ENCODE measurements at regions not wholly inside any gene's neighbourhood (a gene's known extent, or its start where the extent isn't known, plus 50 kb on each side); places are given as distances from the start of the nearest gene placed in this dataset.

DNA sequence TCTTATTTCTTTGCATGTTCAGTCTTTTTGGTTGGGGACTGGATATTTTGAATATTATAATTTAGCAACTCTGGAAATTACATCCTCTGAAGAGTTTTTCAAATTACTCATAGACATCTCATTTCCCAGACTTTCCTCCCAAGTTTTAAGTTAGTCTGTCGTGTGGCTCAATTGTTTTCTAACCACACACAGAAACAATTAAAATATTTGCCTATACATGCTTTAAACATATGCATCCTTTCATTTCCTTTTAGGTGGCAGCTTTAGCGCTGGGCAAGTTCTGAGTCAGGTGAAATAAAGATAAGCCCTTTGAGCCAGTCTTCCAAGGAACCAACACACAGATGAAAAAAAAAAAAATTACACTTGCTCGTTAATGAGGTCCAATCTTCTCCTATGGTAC, 307.0 kb upstream of the SPOCK3 start:
- TF ChIP-seq EZH2 (IDR thresholded peaks at IDR 0.05; ENCODE audit: insufficient read depth, poor library complexity, severe bottlenecking), result no peak
- no peak for TF ChIP-seq EZH2phosphoT487 (IDR thresholded peaks at IDR 0.05; ENCODE audit: insufficient read depth, low read depth)
